HepG2 (cell line): ENCODE measurements at regions not wholly inside any gene's neighbourhood (a gene's known extent, or its start where the extent isn't known, plus 50 kb on each side); places are given as distances from the start of the nearest gene placed in this dataset.

ENCODE experiments used
- ATAC-seq: fragments of 200-7000 bp; cut with Tn5 transposase; 3 replicates; pipeline ENCODE4 v1.9.1; 2020; ENCODE audit warnings: mild to moderate bottlenecking, moderate library complexity
- BruUV-seq: library from RNA; stranded (reverse); fragments of 400-500 nt; replicated peaks from 2 replicates; lab custom pipeline; 2021; lab: Mats Ljungman, UMichigan
- CTCF ChIA-PET: fragments of 300-600 bp; formaldehyde crosslinking; extraction: SDS; loops from one replicate; lab custom pipeline; 2021; ENCODE audit warnings: low total read pairs, inconsistent platforms, low intra/inter-chr PET ratio; lab: Yijun Ruan, JAX
- POLR2A ChIA-PET: fragments of 350-600 bp; sonication (Branson Sonifier 250); formaldehyde crosslinking; loops from one replicate; lab custom pipeline; 2020; ENCODE audit warnings: antibody characterized with exemption, inconsistent platforms; lab: Yijun Ruan, JAX
- DNase-seq: peaks from one replicate; pipeline ENCODE4 v3.0.0-alpha.2; 2015; ENCODE audit warnings: low spot score
- FAIRE-seq: peaks from 3 replicates; lab custom pipeline; 2011; peaks lifted over from hg19 to GRCh38; lab: Jason Lieb, UNC
- H2AFZ ChIP-seq: one replicate; pipeline ENCODE4 v1.6.1; 2011; ENCODE audit warnings: low read length, inconsistent platforms
- H3K27ac ChIP-seq: fragments of 300-600 bp; 3 replicates; pipeline ENCODE4 v1.8.0; 2011; ENCODE audit warnings: mixed run types, mild to moderate bottlenecking, mixed read lengths, low read length, inconsistent platforms; ENCODE audit not compliant: insufficient read depth; ENCODE audit errors: extremely low read length
- H3K27me3 ChIP-seq, 2 experiments: fragments of 200-600 bp in 1 of 2; 2 replicates in 1 of 2; 3 replicates in 1 of 2; pipeline versions ENCODE4 v1.6.0 to v1.8.0; 2011; ENCODE audit warnings: low read length in 2 of 2, mild to moderate bottlenecking in 2 of 2, moderate library complexity in 2 of 2, inconsistent platforms in 1 of 2; ENCODE audit not compliant: insufficient read depth in 2 of 2, control insufficient read depth in 1 of 2
- H3K36me3 ChIP-seq, 2 experiments: fragments of 200-600 bp in 1 of 2; replicated peaks in 1 of 2; 2 replicates in 1 of 2; 3 replicates in 1 of 2; pipeline versions ENCODE4 v1.5.1 to v1.8.0; 2011; ENCODE audit warnings: low read length in 2 of 2, inconsistent platforms in 1 of 2; ENCODE audit not compliant: insufficient read depth in 2 of 2, control insufficient read depth in 1 of 2
- H3K4me1 ChIP-seq: 2 replicates; pipeline ENCODE4 v1.5.1; 2012; ENCODE audit warnings: low read length, inconsistent platforms; ENCODE audit not compliant: insufficient read depth
- H3K4me2 ChIP-seq: 2 replicates; pipeline ENCODE4 v1.6.0; 2011; ENCODE audit warnings: low read depth, low read length, inconsistent platforms
- H3K4me3 ChIP-seq, 3 experiments: fragments of 200-600 bp in 1 of 3; sonication (generic), shearing (Covaris generic) in 1 of 3; replicated peaks in 1 of 3; 2 replicates each; pipeline ENCODE4 v1.5.1; 2011 to 2016; ENCODE audit warnings: low read length in 3 of 3, inconsistent platforms in 2 of 3, low read depth in 2 of 3, mild to moderate bottlenecking in 2 of 3, control low read depth in 1 of 3, mixed read lengths in 1 of 3; ENCODE audit not compliant: insufficient read depth in 1 of 3
- H3K79me2 ChIP-seq: one replicate; pipeline ENCODE4 v1.6.1; 2011; ENCODE audit warnings: low read length, inconsistent platforms; ENCODE audit not compliant: insufficient read depth
- H3K9ac ChIP-seq: 2 replicates; pipeline ENCODE4 v1.6.0; 2011; ENCODE audit warnings: mild to moderate bottlenecking, low read depth, low read length, inconsistent platforms; ENCODE audit not compliant: insufficient read depth
- H3K9me3 ChIP-seq: 2 replicates; pipeline ENCODE4 v1.5.1; 2012; ENCODE audit warnings: mild to moderate bottlenecking, low read length
- H4K20me1 ChIP-seq: 2 replicates; pipeline ENCODE4 v1.6.0; 2011; ENCODE audit warnings: inconsistent platforms, mild to moderate bottlenecking, low read length, moderate library complexity; ENCODE audit not compliant: insufficient read depth
- MBD4 ChIP-seq: IDR thresholded peaks from 2 replicates; pipeline ENCODE4 v1.6.1; 2012; ENCODE audit warnings: low read length, inconsistent platforms, borderline replicate concordance
- RELA ChIP-seq: sonication (generic); formaldehyde crosslinking; IDR thresholded peaks from 2 replicates; pipeline ENCODE4 v1.4.0; 2020; ENCODE audit warnings: missing genetic modification reagents
- ZBTB21 ChIP-seq: sonication (generic); formaldehyde crosslinking; IDR thresholded peaks from 2 replicates; pipeline ENCODE4 v1.4.0; 2020; ENCODE audit warnings: missing genetic modification reagents
- ZKSCAN5 ChIP-seq: sonication (generic); formaldehyde crosslinking; IDR thresholded peaks from 2 replicates; pipeline ENCODE4 v1.5.1; 2020; ENCODE audit warnings: mild to moderate bottlenecking, missing genetic modification reagents
- ZNF207 ChIP-seq: fragments of 450-650 bp; IDR thresholded peaks from 2 replicates; pipeline ENCODE4 v1.6.1; 2016; ENCODE audit warnings: antibody characterized with exemption, borderline replicate concordance
- ZNF224 ChIP-seq: sonication (generic); formaldehyde crosslinking; IDR thresholded peaks from 2 replicates; pipeline ENCODE4 v1.5.0; 2020; ENCODE audit warnings: mild to moderate bottlenecking, missing genetic modification reagents
- WGBS: methylation state at CpG from one replicate; pipeline ENCODE4 v1.1.6; 2017; ENCODE audit warnings: low lambda C conversion rate; 5-methylcytosine and 5-hydroxymethylcytosine counted together
- in situ Hi-C: cut with HindIII; loops from 2 replicates; pipeline ENCODE4 v1.10.0; 2017; ENCODE audit warnings: low pct_unique_long_range_greater_than_20kb; ENCODE audit not compliant: extremely low pct_ligation_motif_present
- intact Hi-C: fragments of 100-400 bp; cut with micrococcal nuclease; formaldehyde crosslinking; loops from one replicate; pipeline ENCODE4 v1.10.0; 2022; ENCODE audit not compliant: unreplicated experiment
- TF ChIP-seq, protein P1 (sequence below): IDR thresholded peaks from 2 replicates; pipeline ENCODE4 v1.6.1; 2012; ENCODE audit warnings: inconsistent platforms
- TF ChIP-seq, protein P2 (sequence below): sonication (generic); formaldehyde crosslinking; conservative IDR thresholded peaks from 2 replicates; pipeline ENCODE4 v1.4.0; 2020; ENCODE audit warnings: missing genetic modification reagents
- TF ChIP-seq, protein P3 (sequence below): sonication (generic); formaldehyde crosslinking; IDR thresholded peaks from 2 replicates; pipeline ENCODE4 v1.4.0; 2020; ENCODE audit warnings: missing genetic modification reagents

DNA sequence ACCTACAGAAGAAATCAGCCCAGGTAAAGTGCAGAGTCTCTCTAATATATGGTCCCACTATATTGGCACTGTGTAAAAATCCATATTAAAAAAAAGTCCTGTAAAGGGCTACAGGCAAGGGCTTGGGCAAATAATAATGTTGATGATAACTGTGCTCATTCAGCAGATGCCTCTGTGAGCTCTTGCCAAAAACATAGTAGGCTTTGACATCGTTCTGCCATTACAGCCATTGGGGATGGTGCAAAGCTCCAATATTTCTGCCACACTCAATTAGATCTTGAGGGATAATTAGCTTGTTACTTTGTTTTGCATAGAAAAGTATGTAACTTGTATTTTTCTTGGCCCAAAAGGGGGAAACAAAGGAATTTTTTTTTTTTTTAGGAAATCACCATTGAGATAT, 645.5 kb upstream of the FAM241A start:
- Histone ChIP-seq H3K79me2 (no peaks in the 10 kb centered on the region), H2AFZ (no peak overlapping the region), H3K4me2 (no peak overlapping the region), H3K27me3 (no peaks in the 10 kb centered on the region), H3K4me3 (no peak overlapping the region), H4K20me1 (no peaks in the 10 kb centered on the region), H3K4me1 (no peaks in the 10 kb centered on the region), H3K9ac (no peak overlapping the region), H3K9me3 (no peaks in the 10 kb centered on the region), H3K27ac (no peak overlapping the region), H3K36me3 (no peaks in the 10 kb centered on the region)
- TF ChIP-seq, protein P1, sequence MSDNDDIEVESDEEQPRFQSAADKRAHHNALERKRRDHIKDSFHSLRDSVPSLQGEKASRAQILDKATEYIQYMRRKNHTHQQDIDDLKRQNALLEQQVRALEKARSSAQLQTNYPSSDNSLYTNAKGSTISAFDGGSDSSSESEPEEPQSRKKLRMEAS = no peak
- TF ChIP-seq ZKSCAN5 (CRISPR knock-in tag) (no peak), ZNF207 (no peak), MBD4 (no peak), ZBTB21 (no peak), ZNF224 (CRISPR knock-in tag) (no peak), RELA (CRISPR knock-in tag) (no peak)
- TF ChIP-seq, protein P2, sequence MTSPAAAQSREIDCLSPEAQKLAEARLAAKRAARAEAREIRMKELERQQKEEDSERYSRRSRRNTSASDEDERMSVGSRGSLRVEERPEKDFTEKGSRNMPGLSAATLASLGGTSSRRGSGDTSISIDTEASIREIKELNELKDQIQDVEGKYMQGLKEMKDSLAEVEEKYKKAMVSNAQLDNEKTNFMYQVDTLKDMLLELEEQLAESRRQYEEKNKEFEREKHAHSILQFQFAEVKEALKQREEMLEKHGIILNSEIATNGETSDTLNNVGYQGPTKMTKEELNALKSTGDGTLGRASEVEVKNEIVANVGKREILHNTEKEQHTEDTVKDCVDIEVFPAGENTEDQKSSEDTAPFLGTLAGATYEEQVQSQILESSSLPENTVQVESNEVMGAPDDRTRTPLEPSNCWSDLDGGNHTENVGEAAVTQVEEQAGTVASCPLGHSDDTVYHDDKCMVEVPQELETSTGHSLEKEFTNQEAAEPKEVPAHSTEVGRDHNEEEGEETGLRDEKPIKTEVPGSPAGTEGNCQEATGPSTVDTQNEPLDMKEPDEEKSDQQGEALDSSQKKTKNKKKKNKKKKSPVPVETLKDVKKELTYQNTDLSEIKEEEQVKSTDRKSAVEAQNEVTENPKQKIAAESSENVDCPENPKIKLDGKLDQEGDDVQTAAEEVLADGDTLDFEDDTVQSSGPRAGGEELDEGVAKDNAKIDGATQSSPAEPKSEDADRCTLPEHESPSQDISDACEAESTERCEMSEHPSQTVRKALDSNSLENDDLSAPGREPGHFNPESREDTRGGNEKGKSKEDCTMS (CRISPR knock-in tag) = no peak
- TF ChIP-seq, protein P3, sequence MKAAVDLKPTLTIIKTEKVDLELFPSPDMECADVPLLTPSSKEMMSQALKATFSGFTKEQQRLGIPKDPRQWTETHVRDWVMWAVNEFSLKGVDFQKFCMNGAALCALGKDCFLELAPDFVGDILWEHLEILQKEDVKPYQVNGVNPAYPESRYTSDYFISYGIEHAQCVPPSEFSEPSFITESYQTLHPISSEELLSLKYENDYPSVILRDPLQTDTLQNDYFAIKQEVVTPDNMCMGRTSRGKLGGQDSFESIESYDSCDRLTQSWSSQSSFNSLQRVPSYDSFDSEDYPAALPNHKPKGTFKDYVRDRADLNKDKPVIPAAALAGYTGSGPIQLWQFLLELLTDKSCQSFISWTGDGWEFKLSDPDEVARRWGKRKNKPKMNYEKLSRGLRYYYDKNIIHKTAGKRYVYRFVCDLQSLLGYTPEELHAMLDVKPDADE = no peak
- ChIA-PET CTCF (no interaction called here), POLR2A (no interaction called here)
- DNase-seq (no peak), ATAC-seq (no peak), FAIRE-seq (no peak)
- no TSS peak for BruUV-seq
- 0% methylated on average over 1 of the region's 1 CpG for WGBS
- intact Hi-C loops = no loop called here
- in situ Hi-C loops = no loop called here
